GM19351 (cell line): ENCODE measurements at regions not wholly inside any gene's neighbourhood (a gene's known extent, or its start where the extent isn't known, plus 50 kb on each side); places are given as distances from the start of the nearest gene placed in this dataset.
"Not testable (repeated sequence)": the region's sequence is repeated elsewhere in the genome, so short reads cannot be mapped to it uniquely, and the experiment has no call there.

Experiments
- ATAC-seq: cut with Tn5 transposase; IDR thresholded peaks from one replicate; pipeline ENCODE4 v1.9.1; 2021; ENCODE audit warnings: mild to moderate bottlenecking, moderate library complexity; ENCODE audit not compliant: unreplicated experiment

GRCh38 chr20:60095456-60095855, 137.2 kb downstream of the CDH26 start:
- ATAC-seq: no peak

GRCh38 chr20:60096166-60096565, 137.9 kb downstream of the CDH26 start:
- ATAC-seq: no peak

GRCh38 chr20:60097285-60097684, 139.1 kb downstream of the CDH26 start:
- no peak for ATAC-seq

GRCh38 chr20:60100780-60101179, 142.6 kb downstream of the CDH26 start:
- peak; percentile 54 for ATAC-seq

GRCh38 chr20:60101201-60101890, 143.1 kb downstream of the CDH26 start:
- ATAC-seq: no peak

GRCh38 chr20:60101891-60102281, 143.7 kb downstream of the CDH26 start:
- ATAC-seq: no peak

GRCh38 chr20:60102665-60103210, 144.5 kb downstream of the CDH26 start:
- ATAC-seq: no peak

GRCh38 chr20:60104993-60105803, 147.0 kb downstream of the CDH26 start:
- ATAC-seq: no peak

GRCh38 chr20:60106186-60106585, 148.0 kb downstream of the CDH26 start:
- ATAC-seq: not testable (repeated sequence)

GRCh38 chr20:60107621-60108390, 149.6 kb downstream of the CDH26 start:
- no peak for ATAC-seq

- no peak for ATAC-seq
Measured at GRCh38 chr20:60108397-60108796, 150.2 kb downstream of the CDH26 start.

GRCh38 chr20:60113024-60113724, 155.0 kb downstream of the CDH26 start:
- no peak for ATAC-seq

GRCh38 chr20:60113771-60114170, 155.5 kb downstream of the CDH26 start:
- ATAC-seq: no peak

- ATAC-seq: no peak
Measured at GRCh38 chr20:60115451-60115850, 157.2 kb downstream of the CDH26 start.

- no peak for ATAC-seq
Measured at GRCh38 chr20:60116128-60116909, 158.1 kb downstream of the CDH26 start.

- no peak for ATAC-seq
Measured at GRCh38 chr20:60117065-60117464, 158.8 kb downstream of the CDH26 start.

- ATAC-seq: no peak
Measured at GRCh38 chr20:60121903-60122302, 163.7 kb downstream of the CDH26 start.

GRCh38 chr20:60122671-60123070, 164.4 kb downstream of the CDH26 start:
- no peak for ATAC-seq

- ATAC-seq: no peak
Measured at GRCh38 chr20:60123096-60123495, 164.9 kb downstream of the CDH26 start.

GRCh38 chr20:60123652-60124051, 165.4 kb downstream of the CDH26 start:
- no peak for ATAC-seq
